ENCODE measurements at regions not wholly inside any gene's neighbourhood (a gene's known extent, or its start where the extent isn't known, plus 50 kb on each side); places are given as distances from the start of the nearest gene placed in this dataset.

DNA sequence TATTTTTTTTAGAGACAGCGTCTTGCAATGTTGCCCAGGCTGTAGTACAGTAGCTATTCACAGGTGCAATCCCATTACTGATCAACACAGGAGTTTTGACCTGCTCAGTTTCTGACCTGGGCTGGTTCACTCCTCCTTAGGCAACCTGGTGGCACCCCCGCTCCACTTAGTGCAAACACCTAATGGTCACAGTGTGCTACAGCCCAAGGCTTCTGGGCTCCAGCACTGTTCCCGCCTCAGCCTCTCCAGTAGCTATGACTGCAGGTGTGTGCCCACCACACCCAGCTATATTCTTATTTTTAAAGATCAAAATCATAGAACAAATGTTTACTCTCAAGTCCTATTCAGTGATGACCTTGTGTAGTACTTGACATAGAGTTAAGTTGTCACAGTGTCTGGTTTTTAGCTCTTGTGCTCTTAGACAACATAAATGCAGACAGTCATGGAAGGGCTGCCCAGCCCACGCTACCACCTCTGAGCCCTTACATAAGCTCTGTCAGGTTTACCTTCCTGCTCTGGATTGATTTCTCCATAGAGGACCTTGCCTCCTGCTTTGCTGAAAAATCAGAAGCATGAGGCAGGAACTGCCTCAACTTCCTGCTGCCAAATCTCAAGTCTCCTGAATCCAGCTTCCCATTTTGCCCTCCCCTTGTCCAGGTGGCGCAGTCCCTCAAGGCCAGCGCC, 82.2 kb upstream of the SLC1A4 start:
- ATAC-seq (no peak; the same call in 1 of the 2 replicates), DNase-seq (ENCODE audit: low spot score) (no peak)
- Mint-ChIP-seq H3K36me3 (no peaks in the 10 kb centered on the region), H3K9me3 (no peaks in the 10 kb centered on the region), H3K4me1 (peaks cover 15% of the 10 kb centered on the region), H3K27ac (no peak overlapping the region), H3K27me3 (ENCODE audit: low read depth) (no peaks in the 10 kb centered on the region), H3K4me3 (no peak overlapping the region)
- CTCF ChIA-PET = interaction anchor here (0.5 to 7.0 kb wide), 7 partner anchors 10 to 282 kb away, joined by 3 to 40 read pairs (median 3); no protein-coding TSS in a partner anchor
- POLR2A ChIA-PET = no interaction called here
- no peak for TF ChIP-seq ZNF138 (CRISPR knock-in tag; conservative IDR thresholded peaks at IDR 0.05)
- TF ChIP-seq SP1 (CRISPR knock-in tag; conservative IDR thresholded peaks at IDR 0.05) = no peak
- no peak for TF ChIP-seq NR2C2 (CRISPR knock-in tag; IDR thresholded peaks at IDR 0.05)
- TF ChIP-seq, protein P1, sequence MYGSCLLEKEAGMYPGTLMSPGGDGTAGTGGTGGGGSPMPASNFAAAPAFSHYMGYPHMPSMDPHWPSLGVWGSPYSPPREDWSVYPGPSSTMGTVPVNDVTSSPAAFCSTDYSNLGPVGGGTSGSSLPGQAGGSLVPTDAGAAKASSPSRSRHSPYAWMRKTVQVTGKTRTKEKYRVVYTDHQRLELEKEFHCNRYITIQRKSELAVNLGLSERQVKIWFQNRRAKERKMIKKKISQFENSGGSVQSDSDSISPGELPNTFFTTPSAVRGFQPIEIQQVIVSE (CRISPR knock-in tag; IDR thresholded peaks at IDR 0.05; ENCODE audit: borderline replicate concordance) = no peak

DNA sequence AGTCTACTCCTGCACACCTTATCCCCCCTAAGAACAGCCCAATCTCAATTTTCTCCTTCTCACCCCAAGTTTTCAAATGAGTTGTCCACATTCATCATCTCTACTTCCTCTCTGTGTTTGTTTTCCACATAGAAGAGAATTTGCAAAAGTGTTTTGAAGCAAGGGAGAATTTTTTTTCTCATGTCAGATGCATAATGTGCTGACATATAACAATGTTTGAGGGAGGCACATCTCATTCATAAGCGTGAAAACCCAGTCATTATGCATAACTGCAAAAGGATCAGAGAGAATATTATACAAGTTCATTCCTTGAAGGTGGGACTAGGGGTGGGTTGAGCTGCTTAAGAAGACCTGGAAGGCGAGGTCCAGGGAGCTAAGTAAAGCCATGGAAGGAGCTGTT, 80.8 kb upstream of the SLC1A4 start:
- H3K36me3 Mint-ChIP-seq = no peaks in the 10 kb centered on the region
- no peak overlapping the region for H3K4me3 Mint-ChIP-seq
- TF ChIP-seq CREB1 (CRISPR knock-in tag; IDR thresholded peaks at IDR 0.05) (no peak), ZNF121 (CRISPR knock-in tag; IDR thresholded peaks at IDR 0.05) (no peak), ELF4 (CRISPR knock-in tag; IDR thresholded peaks at IDR 0.05; ENCODE audit: low read depth) (no peak), SP1 (CRISPR knock-in tag; conservative IDR thresholded peaks at IDR 0.05) (no peak), ZNF671 (CRISPR knock-in tag; IDR thresholded peaks at IDR 0.05) (no peak)
- TF ChIP-seq, protein P2, sequence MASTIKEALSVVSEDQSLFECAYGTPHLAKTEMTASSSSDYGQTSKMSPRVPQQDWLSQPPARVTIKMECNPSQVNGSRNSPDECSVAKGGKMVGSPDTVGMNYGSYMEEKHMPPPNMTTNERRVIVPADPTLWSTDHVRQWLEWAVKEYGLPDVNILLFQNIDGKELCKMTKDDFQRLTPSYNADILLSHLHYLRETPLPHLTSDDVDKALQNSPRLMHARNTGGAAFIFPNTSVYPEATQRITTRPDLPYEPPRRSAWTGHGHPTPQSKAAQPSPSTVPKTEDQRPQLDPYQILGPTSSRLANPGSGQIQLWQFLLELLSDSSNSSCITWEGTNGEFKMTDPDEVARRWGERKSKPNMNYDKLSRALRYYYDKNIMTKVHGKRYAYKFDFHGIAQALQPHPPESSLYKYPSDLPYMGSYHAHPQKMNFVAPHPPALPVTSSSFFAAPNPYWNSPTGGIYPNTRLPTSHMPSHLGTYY (CRISPR knock-in tag; IDR thresholded peaks at IDR 0.05) = no peak
- TF ChIP-seq, protein P3, sequence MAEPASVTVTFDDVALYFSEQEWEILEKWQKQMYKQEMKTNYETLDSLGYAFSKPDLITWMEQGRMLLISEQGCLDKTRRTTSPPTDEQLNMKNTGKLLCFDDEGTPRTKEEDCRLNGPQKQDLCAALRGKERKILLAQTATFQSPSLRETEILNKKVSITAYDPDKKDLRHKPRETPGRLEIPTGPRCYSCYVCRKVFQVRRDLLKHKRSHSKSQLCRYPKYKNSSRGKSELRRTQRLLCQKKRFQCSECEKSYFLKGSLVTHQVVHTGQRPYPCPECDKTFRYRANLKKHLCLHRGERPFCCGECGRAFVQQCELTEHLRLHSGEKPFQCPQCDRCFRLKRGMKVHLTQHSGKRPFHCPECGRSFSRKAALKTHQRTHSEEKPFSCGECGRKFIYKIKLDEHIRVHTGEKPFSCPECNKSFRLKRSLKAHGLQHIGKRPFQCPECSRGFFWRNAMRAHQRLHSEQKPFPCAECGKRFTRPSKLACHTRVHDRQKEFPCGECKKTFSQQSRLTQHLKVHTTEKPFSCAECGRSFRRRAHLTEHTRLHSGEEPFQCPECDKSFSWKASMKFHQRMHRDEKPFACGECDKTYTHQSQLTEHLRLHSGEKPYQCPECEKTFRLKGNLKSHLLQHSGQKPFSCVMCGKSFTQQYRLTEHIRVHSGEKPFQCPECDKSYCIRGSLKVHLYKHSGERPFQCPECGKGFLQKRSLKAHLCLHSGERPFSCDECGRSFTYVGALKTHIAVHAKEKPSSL (CRISPR knock-in tag; conservative IDR thresholded peaks at IDR 0.05) = no peak
- CTCF ChIA-PET = interaction anchor here (1.0 to 7.0 kb wide), 2 partner anchors 9 to 14 kb away, joined by 3 to 40 read pairs; no protein-coding TSS in a partner anchor
- H3K9me3 Mint-ChIP-seq = no peaks in the 10 kb centered on the region
- ATAC-seq (no peak), DNase-seq (ENCODE audit: low spot score) (no peak)
- no peak overlapping the region for H3K27ac Mint-ChIP-seq
- peaks cover 21% of the 10 kb centered on the region for H3K4me1 Mint-ChIP-seq
- POLR2A ChIA-PET = interaction anchor here (0.6 kb wide), 1 partner anchor 11 kb away, joined by 5 read pairs; no protein-coding TSS in a partner anchor
- H3K27me3 Mint-ChIP-seq (ENCODE audit: low read depth) = no peaks in the 10 kb centered on the region

DNA sequence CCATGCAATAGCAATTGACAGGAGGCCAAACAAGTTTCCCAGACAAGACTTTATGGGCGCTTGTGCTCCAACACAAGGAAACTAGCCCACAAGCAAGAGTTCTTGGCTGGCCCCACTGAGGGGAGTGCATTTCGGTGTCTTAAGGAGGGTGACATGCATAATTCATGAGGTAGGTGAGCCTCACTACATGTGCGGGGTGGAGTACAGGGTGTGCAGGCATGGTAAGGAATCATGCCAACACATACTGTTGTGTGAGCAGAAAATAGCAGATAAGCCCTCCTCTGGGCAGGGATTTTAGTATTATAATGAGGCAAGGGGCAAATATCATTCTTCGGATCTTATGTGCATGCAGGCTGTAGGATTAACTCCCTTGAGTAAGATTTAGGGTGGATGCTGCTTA, 78.7 kb upstream of the SLC1A4 start:
- DNase-seq (ENCODE audit: low spot score) (no peak), ATAC-seq (no peak)
- POLR2A ChIA-PET = no interaction called here
- Mint-ChIP-seq H3K4me1 (peaks cover 22% of the 10 kb centered on the region), H3K27ac (no peak overlapping the region), H3K27me3 (ENCODE audit: low read depth) (no peaks in the 10 kb centered on the region), H3K4me3 (no peak overlapping the region), H3K9me3 (no peaks in the 10 kb centered on the region), H3K36me3 (no peaks in the 10 kb centered on the region)
- CTCF ChIA-PET = no interaction called here
- TF ChIP-seq, protein P4, sequence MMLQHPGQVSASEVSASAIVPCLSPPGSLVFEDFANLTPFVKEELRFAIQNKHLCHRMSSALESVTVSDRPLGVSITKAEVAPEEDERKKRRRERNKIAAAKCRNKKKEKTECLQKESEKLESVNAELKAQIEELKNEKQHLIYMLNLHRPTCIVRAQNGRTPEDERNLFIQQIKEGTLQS (CRISPR knock-in tag; conservative IDR thresholded peaks at IDR 0.05) = no peak
- TF ChIP-seq, protein P5, sequence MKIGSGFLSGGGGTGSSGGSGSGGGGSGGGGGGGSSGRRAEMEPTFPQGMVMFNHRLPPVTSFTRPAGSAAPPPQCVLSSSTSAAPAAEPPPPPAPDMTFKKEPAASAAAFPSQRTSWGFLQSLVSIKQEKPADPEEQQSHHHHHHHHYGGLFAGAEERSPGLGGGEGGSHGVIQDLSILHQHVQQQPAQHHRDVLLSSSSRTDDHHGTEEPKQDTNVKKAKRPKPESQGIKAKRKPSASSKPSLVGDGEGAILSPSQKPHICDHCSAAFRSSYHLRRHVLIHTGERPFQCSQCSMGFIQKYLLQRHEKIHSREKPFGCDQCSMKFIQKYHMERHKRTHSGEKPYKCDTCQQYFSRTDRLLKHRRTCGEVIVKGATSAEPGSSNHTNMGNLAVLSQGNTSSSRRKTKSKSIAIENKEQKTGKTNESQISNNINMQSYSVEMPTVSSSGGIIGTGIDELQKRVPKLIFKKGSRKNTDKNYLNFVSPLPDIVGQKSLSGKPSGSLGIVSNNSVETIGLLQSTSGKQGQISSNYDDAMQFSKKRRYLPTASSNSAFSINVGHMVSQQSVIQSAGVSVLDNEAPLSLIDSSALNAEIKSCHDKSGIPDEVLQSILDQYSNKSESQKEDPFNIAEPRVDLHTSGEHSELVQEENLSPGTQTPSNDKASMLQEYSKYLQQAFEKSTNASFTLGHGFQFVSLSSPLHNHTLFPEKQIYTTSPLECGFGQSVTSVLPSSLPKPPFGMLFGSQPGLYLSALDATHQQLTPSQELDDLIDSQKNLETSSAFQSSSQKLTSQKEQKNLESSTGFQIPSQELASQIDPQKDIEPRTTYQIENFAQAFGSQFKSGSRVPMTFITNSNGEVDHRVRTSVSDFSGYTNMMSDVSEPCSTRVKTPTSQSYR (CRISPR knock-in tag; IDR thresholded peaks at IDR 0.05) = no peak
- no peak for TF ChIP-seq ZBTB21 (CRISPR knock-in tag; IDR thresholded peaks at IDR 0.05; ENCODE audit: borderline replicate concordance)
- TF ChIP-seq MYBL2 (CRISPR knock-in tag; IDR thresholded peaks at IDR 0.05) = no peak
- TF ChIP-seq ATF1 (CRISPR knock-in tag; IDR thresholded peaks at IDR 0.05) = no peak
- TF ChIP-seq GRHL2 (CRISPR knock-in tag; IDR thresholded peaks at IDR 0.05; ENCODE audit: insufficient replicate concordance, severe bottlenecking) = no peak
- no peak for TF ChIP-seq RELA (CRISPR knock-in tag; IDR thresholded peaks at IDR 0.05; ENCODE audit: borderline replicate concordance)
- TF ChIP-seq JAZF1 (CRISPR knock-in tag; IDR thresholded peaks at IDR 0.05) = no peak
- TF ChIP-seq, protein P1 (CRISPR knock-in tag; IDR thresholded peaks at IDR 0.05; ENCODE audit: borderline replicate concordance) = no peak
- TF ChIP-seq EMX1 (CRISPR knock-in tag; IDR thresholded peaks at IDR 0.05) = no peak
- TF ChIP-seq, protein P3 (CRISPR knock-in tag; conservative IDR thresholded peaks at IDR 0.05) = no peak
- no peak for TF ChIP-seq NR3C1 (CRISPR knock-in tag; conservative IDR thresholded peaks at IDR 0.05; ENCODE audit: low read depth)

Measured in WTC11 (cell line).